C4-2B (cell line): ENCODE measurements at regions not wholly inside any gene's neighbourhood (a gene's known extent, or its start where the extent isn't known, plus 50 kb on each side); places are given as distances from the start of the nearest gene placed in this dataset.

Source experiments
- CTCF ChIP-seq: fragments of 450-650 bp; conservative IDR thresholded peaks from 2 replicates; pipeline ENCODE4 v1.5.1; 2017; ENCODE audit warnings: mild to moderate bottlenecking
- ZFX ChIP-seq: fragments of 450-650 bp; IDR thresholded peaks from 2 replicates; pipeline ENCODE4 v1.6.1; 2017

DNA sequence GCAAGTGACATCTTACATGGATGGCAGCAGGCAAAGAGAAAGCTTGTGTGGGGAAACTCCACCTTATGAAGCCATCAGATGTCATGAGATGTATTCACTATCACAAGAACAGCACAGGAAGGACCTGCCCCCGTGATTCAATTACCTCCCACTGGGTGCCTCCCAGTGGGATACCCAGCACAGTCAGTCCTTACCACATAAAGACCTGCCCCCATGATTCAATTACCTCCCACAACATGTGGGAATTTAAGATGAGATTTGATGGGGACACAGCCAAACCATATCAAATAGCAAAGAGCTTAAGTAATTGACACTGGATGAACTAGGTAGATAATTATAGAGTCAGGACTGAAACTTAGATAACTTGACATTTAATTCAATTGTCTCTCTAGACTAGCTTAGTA, 85.6 kb downstream of the SLIT2 start:
- TF ChIP-seq CTCF (no peak), ZFX (no peak)
